ENCODE measurements at regions not wholly inside any gene's neighbourhood (a gene's known extent, or its start where the extent isn't known, plus 50 kb on each side); places are given as distances from the start of the nearest gene placed in this dataset.

DNA sequence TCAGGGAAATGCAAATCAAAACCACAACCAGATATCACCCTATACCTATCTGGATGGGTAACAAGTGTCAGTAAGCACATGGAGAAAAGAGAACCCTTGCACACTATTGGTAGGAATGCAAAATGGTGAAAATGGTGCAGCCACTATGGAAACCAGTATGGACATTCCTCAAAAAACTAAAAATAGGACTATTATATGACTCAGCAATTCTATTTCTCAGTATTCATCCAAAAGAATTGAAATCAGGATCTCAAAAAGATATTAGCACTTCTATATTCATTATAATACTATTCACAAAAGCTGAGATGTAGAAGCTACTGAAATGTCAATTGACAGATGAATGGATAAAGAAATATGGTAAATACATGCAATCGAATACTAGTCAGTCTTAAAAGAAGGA, 491.1 kb upstream of the MYT1L start:
- TF ChIP-seq, protein P1, sequence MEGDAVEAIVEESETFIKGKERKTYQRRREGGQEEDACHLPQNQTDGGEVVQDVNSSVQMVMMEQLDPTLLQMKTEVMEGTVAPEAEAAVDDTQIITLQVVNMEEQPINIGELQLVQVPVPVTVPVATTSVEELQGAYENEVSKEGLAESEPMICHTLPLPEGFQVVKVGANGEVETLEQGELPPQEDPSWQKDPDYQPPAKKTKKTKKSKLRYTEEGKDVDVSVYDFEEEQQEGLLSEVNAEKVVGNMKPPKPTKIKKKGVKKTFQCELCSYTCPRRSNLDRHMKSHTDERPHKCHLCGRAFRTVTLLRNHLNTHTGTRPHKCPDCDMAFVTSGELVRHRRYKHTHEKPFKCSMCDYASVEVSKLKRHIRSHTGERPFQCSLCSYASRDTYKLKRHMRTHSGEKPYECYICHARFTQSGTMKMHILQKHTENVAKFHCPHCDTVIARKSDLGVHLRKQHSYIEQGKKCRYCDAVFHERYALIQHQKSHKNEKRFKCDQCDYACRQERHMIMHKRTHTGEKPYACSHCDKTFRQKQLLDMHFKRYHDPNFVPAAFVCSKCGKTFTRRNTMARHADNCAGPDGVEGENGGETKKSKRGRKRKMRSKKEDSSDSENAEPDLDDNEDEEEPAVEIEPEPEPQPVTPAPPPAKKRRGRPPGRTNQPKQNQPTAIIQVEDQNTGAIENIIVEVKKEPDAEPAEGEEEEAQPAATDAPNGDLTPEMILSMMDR (IDR thresholded peaks at IDR 0.05; ENCODE audit: poor library complexity), result no peak
- TF ChIP-seq EZH2 (IDR thresholded peaks at IDR 0.05; ENCODE audit: borderline replicate concordance), result no peak
